Smooth muscle cell (in vitro differentiated cells): ENCODE measurements at regions not wholly inside any gene's neighbourhood (a gene's known extent, or its start where the extent isn't known, plus 50 kb on each side); places are given as distances from the start of the nearest gene placed in this dataset.

Experiments used
- DNase-seq: peaks from one replicate; lab custom pipeline; 2025; ENCODE audit not compliant: unreplicated experiment; lab: John Stamatoyannopoulos, UW
- H2AFZ ChIP-seq: fragments of 200-600 bp; sonication (generic); 2 replicates; pipeline ENCODE4 v1.6.0; 2016; ENCODE audit warnings: antibody characterized with exemption, low read depth, mild to moderate bottlenecking
- H3F3A ChIP-seq: fragments of 200-600 bp; sonication (generic); 2 replicates; pipeline ENCODE4 v1.6.0; 2017; ENCODE audit warnings: antibody characterized with exemption, low read depth
- H3K27ac ChIP-seq: fragments of 200-600 bp; sonication (generic); 2 replicates; pipeline ENCODE4 v1.5.1; 2016; ENCODE audit warnings: low read depth, mild to moderate bottlenecking
- H3K27me3 ChIP-seq: fragments of 200-600 bp; sonication (generic); 2 replicates; pipeline ENCODE4 v1.6.1; 2016; ENCODE audit warnings: low read depth, mild to moderate bottlenecking
- H3K36me3 ChIP-seq: fragments of 200-600 bp; sonication (generic); 2 replicates; pipeline ENCODE4 v1.5.1; 2016; ENCODE audit warnings: low read depth
- H3K4me1 ChIP-seq: fragments of 200-600 bp; sonication (generic); 2 replicates; pipeline ENCODE4 v1.5.1; 2016; ENCODE audit warnings: low read depth
- H3K4me2 ChIP-seq: fragments of 200-600 bp; sonication (generic); 2 replicates; pipeline ENCODE4 v1.6.0; 2016; ENCODE audit warnings: mild to moderate bottlenecking
- H3K4me3 ChIP-seq: fragments of 200-600 bp; sonication (generic); 2 replicates; pipeline ENCODE4 v1.5.1; 2016; ENCODE audit warnings: mild to moderate bottlenecking
- H3K79me2 ChIP-seq: fragments of 200-600 bp; sonication (generic); 2 replicates; pipeline ENCODE4 v1.6.0; 2016; ENCODE audit warnings: low read depth, mild to moderate bottlenecking
- H3K9ac ChIP-seq: fragments of 200-600 bp; sonication (generic); 2 replicates; pipeline ENCODE4 v1.6.0; 2016; ENCODE audit warnings: low read depth
- H3K9me3 ChIP-seq: fragments of 200-600 bp; sonication (generic); replicated peaks from 2 replicates; pipeline ENCODE4 v1.5.1; 2016; ENCODE audit warnings: low read depth
- H4K20me1 ChIP-seq: fragments of 200-600 bp; sonication (generic); 2 replicates; pipeline ENCODE4 v1.6.0; 2016; ENCODE audit warnings: low read depth
- CTCF ChIP-seq: fragments of 200-600 bp; sonication (generic); IDR thresholded peaks from 2 replicates; pipeline ENCODE4 v1.5.1; 2017; ENCODE audit warnings: borderline replicate concordance, mild to moderate bottlenecking, antibody characterized with exemption; ENCODE audit not compliant: insufficient read depth, poor library complexity, severe bottlenecking
- WGBS: methylation state at CpG from one replicate; pipeline ENCODE4 v1.1.7; 2016; ENCODE audit warnings: low lambda C conversion rate; 5-methylcytosine and 5-hydroxymethylcytosine counted together

GRCh38 chr15:23828786-23829185 is 141.7 kb upstream of the NDN start:
- Histone ChIP-seq H4K20me1 (no peaks in the 10 kb centered on the region), H3F3A (no peaks in the 10 kb centered on the region), H3K4me2 (no peak overlapping the region), H3K79me2 (no peaks in the 10 kb centered on the region), H3K4me1 (no peaks in the 10 kb centered on the region), H3K4me3 (no peak overlapping the region), H3K9ac (no peak overlapping the region), H3K27ac (no peak overlapping the region), H3K36me3 (no peaks in the 10 kb centered on the region), H2AFZ (no peak overlapping the region), H3K9me3 (no peaks in the 10 kb centered on the region), H3K27me3 (no peaks in the 10 kb centered on the region)
- WGBS, result 78% methylated on average over 1 of the region's 1 CpG
- DNase-seq, result no peak
- TF ChIP-seq CTCF, result no peak

DNA sequence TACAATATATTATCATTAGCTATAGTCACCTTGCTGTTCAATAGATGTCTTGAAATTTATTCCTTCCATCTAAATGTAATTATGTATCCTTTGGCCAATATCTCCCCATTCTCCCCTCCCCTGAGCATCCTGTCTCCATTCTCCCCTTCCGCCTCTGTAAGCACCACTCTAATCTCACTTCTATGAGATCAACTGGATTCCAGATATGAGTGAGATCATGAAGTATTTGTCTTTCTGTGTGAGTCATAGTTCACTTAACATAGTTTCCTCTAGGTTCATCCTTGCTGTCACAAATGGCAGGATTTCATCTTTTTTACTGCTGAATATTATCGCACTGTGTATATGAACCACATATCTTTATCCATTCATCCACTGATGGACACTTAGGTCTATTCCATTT is 148.8 kb upstream of the NDN start:
- WGBS, result 53% methylated on average over 2 of the region's 2 CpGs
- Histone ChIP-seq H3K4me1 (no peaks in the 10 kb centered on the region), H3K27ac (no peak overlapping the region), H2AFZ (no peak overlapping the region), H3K36me3 (no peaks in the 10 kb centered on the region), H3K9me3 (no peaks in the 10 kb centered on the region), H3K9ac (no peak overlapping the region), H3K4me3 (no peak overlapping the region), H3F3A (no peaks in the 10 kb centered on the region), H3K4me2 (no peak overlapping the region), H4K20me1 (no peaks in the 10 kb centered on the region), H3K79me2 (no peaks in the 10 kb centered on the region), H3K27me3 (no peaks in the 10 kb centered on the region)
- no peak for TF ChIP-seq CTCF
- no peak for DNase-seq

- H3K27ac ChIP-seq, result no peak overlapping the region
- H3K27me3 ChIP-seq, result no peaks in the 10 kb centered on the region
- no peaks in the 10 kb centered on the region for H3F3A ChIP-seq
- H3K9me3 ChIP-seq, result peaks cover 7% of the 10 kb centered on the region
- no peaks in the 10 kb centered on the region for H4K20me1 ChIP-seq
- no peak for DNase-seq
- H2AFZ ChIP-seq, result no peak overlapping the region
- no peaks in the 10 kb centered on the region for H3K4me1 ChIP-seq
- H3K36me3 ChIP-seq, result no peaks in the 10 kb centered on the region
- WGBS, result 56% methylated on average over 6 of the region's 6 CpGs
- no peak overlapping the region for H3K9ac ChIP-seq
- H3K79me2 ChIP-seq, result no peaks in the 10 kb centered on the region
- no peak for TF ChIP-seq CTCF
- H3K4me3 ChIP-seq, result no peak overlapping the region
- H3K4me2 ChIP-seq, result no peak overlapping the region
Measured at GRCh38 chr15:23839893-23840474, 152.9 kb upstream of the NDN start.

DNA sequence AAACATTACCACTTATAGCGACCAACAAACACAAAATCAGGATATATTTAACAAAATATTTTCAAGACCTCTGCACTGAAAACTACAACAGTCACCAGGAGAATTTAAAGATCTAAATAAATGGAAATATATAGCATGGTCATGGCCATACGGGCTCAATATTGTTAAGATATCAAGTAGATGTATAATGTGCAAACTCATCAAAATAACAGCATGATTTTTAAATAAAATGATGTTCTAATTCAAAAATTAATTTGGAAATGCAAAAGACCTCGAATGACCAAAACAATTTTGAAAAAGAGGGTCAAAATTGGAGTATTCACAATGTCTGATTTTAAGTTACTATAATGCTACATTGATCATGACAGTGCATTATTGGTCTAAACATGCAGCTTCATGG is 159.1 kb upstream of the NDN start:
- WGBS, result 43% methylated on average over 3 of the region's 3 CpGs

More for the DNA sequence above, 159.1 kb upstream of the NDN start:
- Histone ChIP-seq H3K36me3 (no peaks in the 10 kb centered on the region), H2AFZ (no peak overlapping the region), H3K4me1 (no peaks in the 10 kb centered on the region), H3K27me3 (no peaks in the 10 kb centered on the region), H3K27ac (no peak overlapping the region), H3K4me2 (no peak overlapping the region), H3F3A (no peaks in the 10 kb centered on the region), H3K79me2 (no peaks in the 10 kb centered on the region), H3K9ac (no peak overlapping the region), H3K4me3 (no peak overlapping the region), H4K20me1 (no peaks in the 10 kb centered on the region), H3K9me3 (peaks cover 5% of the 10 kb centered on the region)
- no peak for DNase-seq
- no peak for TF ChIP-seq CTCF
